CD4-positive, alpha-beta T cell treated with Interferon gamma for 1 hour (primary cell): ENCODE measurements at regions not wholly inside any gene's neighbourhood (a gene's known extent, or its start where the extent isn't known, plus 50 kb on each side); places are given as distances from the start of the nearest gene placed in this dataset.
"Not testable (repeated sequence)": the region's sequence is repeated elsewhere in the genome, so short reads cannot be mapped to it uniquely, and the experiment has no call there.

Source experiments
- DNase-seq: peaks from one replicate; pipeline ENCODE4 v3.0.0-alpha.2; 2020

DNA sequence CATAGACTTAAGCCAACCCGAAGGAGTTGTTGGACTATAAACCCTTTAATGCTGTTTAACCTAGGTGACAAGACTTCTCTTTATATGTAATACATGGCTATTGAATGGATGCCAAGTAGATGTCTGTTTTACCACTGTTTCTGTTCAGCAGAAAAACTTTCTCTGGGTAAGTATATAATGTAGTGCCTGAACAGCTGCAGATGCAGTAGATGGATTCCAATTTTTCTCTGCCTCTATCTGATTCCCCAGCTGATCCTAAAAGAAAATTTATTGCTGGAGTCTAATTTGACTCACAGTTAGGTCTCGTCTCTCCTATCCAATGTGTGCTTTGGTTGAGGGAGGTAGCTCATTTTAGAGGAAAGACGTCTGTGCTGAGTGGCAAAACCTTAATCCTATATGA lies 256.5 kb upstream of the CBLB start:
- DNase-seq, result no peak

DNA sequence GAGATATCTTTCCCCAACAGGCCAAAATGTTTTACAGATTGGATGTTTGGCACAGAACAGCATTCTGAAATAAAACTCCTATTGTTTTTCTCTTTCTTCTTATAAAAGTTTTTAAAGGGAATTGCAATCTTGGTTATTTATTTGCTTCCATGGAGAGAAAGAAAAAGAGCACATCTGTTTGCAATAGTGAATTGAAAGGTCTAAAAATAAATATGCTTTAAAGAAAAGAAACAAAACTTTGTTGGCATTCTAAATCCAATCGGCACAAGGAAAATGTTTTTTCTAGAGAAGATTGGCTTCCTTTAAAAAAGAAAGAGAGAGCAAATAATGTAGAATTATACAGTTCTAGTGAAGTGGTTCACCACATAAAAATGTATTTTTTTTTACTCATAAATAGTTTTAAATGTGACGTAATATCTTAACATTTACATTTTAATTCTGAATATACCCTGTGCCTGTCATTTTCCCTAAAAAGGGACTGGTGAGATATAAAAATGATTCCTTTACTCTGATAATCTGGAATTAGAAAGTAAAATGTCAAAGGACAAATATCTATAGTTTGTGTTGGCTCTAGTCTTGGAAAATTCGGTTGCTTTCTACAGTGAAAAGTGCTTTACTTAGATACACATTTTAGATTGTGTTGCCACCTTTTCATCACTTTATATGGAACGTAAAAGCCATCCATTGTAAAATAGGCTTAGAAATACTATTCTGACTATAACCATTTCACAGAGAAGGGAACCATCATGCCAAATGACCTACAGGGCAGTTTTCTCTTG lies 257.4 kb upstream of the CBLB start:
- no peak for DNase-seq

DNA sequence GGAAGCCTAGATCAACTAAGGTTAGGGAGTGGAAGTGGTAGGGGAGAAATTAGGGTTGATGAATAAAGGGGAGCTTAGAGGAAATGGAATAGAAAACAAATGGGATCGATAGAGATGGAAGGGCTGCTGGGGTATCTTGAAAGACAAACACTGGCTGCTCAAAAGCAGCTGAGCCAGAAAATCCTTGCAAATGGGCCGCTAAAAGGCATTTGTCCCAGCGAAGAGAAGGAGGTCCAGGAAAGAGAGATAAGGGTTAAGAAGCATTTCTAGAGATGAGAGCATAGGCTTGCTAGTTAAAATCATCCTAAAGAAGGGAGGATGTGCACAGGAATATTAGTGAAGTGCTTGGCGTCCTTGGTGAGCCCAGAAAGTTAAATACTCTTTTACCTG lies 258.0 kb upstream of the CBLB start:
- no peak for DNase-seq

DNA sequence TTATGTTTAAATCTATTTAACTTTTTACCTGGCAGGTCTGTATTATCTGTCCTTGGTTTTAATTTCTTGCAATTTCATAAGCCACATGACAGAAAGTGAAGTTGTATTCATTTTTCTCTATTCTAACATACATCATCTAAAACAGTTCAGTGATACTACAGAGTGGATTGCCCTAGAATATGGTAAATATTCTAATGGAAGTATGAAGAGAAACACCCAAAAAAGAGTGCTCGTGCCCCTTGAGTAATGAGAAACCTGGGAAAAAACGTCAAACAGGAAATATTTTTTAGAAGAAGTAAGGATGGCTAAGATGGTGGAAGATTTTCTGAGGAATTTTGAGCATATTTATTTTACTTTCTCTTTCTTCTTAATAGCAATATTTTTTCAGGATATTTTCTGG lies 261.1 kb upstream of the CBLB start:
- no peak for DNase-seq

DNA sequence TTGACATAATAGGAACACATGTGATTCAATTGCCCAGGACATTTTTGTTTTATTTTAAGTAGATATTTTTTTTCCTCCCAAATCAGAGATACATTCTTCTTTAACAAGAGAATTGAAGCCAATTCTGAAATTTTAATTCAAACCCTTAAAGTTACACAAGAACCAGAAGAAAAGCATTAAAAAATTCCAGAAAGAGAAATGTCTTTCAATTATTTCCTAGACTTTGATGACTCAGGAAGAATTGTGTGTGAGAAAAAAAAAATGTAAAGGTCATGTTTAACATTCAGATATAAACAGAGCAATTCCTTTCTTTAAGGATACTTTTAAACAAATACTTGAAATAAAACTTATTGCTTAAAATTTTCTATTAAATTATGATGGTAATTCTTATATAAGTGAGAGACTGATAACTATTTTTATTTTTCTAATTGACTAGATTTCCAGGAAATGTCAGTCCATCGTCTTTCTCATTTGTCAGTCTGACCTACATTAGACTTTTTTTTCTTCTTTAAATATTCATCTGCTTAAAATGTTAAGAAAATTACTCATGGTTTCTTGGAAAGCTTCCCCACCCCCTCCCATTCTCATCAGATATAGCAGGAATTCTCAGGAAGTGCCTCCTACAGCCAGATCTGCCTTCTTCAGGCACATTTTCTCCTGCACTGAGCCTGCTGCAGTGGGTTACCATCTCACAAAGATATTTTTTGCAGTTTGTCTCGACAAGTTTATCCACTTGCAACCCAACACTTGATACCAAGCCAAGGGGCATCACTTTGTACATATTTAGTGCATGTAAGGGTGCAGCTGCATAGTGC lies 261.8 kb upstream of the CBLB start:
- no peak for DNase-seq

DNA sequence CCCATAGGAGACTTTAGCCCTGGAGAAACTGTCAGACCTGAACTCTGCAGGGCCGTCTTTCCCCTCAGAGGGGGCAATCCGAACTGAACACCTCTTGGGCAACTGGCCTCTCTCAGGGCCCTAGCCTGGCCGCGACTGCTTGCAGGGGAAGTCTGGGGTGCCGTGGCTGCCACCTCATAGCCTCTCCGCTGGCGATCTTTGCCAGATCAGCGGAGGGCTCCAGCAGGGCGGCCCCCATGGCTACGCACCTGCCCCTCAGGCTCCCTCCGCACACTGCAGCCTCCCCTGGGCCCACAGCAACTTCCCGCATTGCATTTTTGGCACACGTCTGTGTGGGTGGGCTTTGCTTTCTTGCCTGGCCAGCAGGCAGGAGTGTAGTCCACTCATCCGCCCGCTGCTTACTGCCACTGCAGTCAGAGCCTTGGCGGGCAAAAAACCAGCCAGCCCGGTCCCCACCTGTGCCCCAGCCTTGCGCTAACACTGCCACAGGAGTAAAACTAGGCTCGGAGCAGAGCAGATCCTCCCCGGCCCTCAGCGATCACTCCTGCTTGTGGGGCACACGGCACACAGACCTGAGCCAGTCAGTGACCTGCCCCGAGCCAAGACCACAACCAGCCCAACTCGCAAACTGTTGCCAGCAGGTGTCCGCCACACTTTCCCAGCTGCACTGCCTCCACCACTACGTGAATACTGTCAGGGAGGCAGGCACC lies 266.8 kb upstream of the CBLB start:
- no peak for DNase-seq

DNA sequence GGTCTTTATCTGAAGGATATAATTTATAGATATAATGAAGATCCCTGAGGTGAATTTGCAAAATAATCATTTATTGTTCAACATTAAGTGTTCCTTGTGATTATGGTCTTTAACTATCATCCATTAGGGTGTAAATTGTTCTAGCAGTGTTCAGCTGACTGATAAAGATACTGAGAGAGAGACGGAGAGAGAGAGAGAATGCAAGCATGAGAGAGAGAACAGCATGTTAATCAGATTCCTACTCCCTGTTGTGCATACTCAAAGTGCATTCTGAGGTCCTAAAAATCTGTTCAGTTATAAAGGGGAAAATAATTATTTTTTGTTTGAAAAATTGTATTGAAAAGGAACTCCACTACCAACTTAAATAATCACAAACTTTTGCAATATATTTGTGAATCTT lies 271.0 kb upstream of the CBLB start:
- DNase-seq, result no peak

DNA sequence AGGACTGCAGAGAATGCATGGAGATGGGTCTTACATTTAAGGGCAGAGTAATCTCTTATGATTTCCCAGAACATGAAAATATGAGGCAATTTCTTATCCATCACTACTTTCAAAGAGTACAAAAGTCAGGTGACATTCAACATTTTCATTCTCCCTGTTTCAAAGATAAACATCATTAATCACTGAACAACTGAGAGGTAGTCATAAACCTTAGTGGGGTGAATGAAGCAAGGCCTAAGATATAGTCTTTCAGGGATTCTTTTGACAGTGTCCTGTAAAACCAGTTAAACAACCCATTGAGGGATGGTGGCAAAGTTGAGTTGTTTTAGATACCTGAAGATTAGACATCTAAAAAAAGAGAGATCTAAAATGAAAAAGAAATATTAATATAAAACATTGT lies 271.6 kb upstream of the CBLB start:
- DNase-seq, result no peak

DNA sequence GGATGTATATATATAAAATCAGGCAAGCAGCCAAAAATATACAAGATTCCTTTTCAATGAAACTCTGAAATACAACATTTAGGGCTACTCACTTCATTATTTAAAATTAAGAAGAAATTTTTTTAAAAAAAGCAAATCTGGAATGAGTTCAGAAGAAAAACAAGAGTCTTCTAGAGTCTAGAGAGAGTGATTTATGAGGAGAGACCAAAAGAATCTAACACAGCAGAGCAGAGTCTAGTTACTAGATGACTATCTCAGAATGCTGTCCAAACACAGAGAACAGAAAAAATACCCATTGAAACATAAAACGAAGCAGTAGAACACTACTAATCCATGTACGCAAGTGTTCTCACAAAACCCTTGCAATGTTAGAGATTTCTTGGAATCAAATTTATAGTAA lies 275.2 kb upstream of the CBLB start:
- no peak for DNase-seq

DNA sequence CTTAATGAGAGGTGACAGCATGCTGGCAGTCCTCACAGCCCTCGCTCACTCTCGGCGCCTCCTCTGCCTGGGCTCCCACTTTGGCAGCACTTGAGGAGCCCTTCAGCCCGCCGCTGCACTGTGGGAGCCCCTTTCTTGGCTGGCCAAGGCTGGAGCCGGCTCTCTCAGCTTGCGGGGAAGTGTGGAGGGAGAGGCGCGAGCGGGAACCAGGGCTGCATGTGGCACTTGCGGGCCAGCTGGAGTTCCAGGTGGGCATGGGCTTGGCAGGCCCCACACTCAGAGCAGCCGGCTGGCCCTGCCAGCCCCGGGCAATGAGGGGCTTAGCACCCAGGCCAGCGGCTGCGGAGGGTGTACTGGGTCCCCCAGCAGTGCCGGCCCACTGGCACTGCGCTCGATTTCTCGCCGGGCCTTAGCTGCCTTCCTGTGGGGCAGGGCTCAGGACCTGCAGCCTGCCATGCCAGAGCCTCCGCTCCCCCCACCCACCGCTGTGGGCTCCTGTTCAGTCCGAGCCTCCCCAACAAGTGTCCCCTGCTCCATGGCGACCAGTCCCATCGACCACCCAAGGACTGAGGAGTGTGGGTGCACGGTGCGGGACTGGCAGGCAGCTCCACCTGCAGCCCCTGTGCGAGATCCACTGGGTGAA lies 279.7 kb upstream of the CBLB start:
- DNase-seq, result not testable (repeated sequence)

DNA sequence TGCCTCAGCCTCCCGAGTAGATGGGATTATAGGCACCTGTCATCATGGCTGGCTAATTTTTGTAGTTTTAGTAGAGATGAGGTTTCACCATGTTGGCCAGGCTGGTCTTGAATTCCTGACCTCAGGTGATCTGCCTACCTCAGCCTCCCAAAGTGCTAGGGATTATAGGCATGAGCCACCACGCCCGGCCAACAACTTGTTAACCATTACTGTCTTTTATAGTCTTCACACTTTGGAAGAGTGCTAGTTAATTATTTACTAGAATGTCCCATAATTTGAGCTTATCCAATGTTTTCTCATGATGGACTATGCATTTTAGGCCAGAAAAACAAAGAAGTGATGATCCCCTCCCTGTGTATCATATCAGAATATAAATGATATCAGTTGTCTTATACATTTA lies 288.6 kb upstream of the CBLB start:
- no peak for DNase-seq

DNA sequence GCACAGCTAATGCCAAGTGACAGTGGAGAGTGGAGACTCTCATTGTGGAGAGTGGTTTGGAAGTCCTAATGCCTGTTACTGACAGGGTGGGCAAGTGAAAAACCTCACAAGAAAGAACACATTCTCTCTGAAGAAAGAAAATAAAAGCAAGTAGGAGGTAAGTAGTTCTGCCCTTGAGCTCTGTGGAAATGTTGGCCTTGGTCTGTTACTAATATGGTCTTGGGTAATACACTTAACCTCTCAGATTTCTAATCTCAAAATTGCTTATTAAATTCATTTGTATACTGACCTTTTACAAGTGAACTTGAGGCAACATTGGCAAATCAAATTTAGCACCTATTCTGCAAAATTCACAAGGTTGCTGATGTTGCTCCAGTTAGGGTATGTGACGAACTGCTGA lies 291.6 kb upstream of the CBLB start:
- DNase-seq, result no peak

DNA sequence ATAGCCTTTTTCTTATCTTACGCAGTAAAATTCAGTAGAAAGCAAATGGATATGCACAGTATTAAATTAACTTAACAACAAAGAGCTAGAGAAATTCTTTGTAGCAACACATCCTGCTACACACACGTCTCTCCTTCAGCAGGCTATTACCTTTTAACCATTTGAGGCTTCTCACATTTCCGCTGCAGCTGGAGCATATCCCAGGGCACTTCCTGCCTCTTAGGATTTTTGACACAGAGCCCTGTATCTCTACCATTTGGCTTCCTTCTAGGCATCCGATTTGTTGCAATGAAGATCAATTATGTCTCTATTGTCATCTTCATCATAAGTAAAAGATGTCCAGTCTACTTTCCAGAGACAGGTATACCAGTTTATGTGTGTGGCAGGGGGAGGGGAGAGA lies 292.4 kb upstream of the CBLB start:
- no peak for DNase-seq

DNA sequence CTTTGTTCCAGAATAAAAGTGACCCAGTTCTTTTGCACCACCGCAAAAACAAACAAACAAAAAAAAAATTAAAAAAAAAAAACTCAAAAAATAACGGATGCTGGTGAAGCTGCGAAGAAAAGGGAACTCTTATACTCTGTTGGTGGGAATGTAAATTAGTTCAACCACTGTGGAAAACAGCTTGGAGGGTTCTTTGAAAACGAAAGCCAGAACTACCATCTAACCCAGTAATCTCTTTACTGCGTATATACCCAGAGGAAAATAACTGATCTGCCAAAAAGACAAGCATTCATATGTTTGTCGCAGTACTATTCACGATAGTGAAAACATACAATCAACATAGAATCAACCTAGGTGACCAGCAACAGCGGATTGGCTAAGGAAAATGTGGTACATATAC lies 298.9 kb upstream of the CBLB start:
- DNase-seq, result no peak

DNA sequence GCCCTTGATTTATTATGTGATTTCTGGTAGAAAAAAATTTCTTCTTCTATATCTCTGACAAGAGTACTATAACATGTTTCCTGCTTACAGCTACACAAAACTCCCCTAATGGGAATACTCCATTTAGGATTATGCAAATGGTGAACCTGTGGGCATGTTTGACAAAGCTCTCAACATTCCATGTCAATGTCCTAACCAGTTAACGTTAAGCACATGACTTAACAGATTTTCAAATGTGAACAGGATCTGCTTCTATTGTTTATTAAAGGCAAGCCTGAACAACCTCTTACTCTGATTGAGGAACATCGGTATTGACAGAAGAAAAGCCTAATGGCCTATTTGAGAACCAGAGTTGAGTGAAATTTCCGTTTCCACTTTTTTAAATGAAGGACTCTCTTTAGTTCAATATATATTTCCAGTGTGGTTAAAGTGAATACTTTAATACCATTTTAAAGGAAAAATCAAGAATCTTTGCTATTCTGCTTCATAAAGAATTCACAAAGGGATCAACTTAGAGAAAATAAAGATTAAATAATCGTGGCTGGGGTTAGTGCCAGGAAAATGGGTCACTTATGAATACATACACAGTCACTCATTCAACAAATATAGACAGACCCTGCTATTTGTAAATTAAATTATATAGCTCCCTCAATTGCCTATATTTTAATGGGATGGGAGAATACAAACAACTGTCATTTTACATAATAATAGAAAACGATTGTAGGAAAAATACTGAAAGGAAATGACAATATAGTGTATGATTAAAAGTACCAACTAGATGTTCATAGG lies 300.3 kb upstream of the CBLB start:
- DNase-seq, result no peak

DNA sequence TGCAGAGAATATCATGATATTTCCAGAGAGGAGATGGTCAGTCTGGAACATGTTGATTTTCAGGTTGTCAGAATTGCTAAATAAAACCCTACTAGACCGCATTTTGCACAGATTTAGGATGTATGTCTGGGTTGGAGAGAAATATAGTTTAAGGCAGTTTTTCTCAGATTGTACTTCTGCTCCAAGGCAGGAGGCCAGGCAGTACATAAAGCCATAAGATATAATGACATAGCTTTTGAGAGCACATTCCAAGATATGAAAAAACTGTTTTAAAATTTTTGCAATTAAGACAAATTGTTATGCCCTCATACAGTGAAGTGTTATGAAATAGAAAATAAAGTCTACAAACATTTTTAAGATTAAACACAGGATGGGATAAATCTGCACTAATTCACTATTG lies 301.8 kb upstream of the CBLB start:
- no peak for DNase-seq

DNA sequence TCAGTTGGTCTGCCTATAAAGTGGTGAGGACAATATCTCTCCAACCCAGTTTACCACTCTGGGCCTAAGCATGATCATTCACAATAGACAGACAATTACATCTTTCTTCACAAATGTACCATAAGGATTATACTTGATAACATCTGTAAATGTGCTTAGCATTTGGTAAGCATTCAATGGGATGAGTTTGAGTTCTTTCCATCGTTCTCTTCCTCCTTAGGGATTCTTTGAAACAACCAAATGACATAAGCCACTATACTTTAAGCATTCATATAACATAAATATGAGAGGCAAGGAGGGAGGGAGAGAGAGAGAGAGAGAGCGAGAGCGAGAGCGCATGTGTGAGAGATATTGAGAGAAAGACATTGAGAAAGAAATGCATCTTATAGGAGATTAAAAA lies 303.3 kb upstream of the CBLB start:
- DNase-seq, result no peak

DNA sequence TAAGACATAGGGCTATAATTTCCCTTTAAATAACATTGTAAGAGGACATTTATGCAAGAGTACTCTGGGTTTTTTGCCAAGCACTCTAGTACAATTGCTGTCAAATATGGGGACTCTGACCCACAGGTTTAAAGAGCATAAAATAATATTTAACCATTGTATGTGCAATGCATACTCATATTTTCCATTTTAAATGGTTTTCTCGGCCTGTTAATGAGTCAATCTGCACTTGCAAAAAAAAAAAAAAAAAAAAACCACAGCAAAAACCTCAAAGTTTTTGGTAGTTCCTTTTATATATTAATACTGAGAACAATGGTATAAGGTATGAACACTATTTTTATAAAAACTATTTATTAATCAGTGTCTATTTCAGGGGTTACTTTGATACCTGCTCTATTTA lies 304.0 kb upstream of the CBLB start:
- no peak for DNase-seq

DNA sequence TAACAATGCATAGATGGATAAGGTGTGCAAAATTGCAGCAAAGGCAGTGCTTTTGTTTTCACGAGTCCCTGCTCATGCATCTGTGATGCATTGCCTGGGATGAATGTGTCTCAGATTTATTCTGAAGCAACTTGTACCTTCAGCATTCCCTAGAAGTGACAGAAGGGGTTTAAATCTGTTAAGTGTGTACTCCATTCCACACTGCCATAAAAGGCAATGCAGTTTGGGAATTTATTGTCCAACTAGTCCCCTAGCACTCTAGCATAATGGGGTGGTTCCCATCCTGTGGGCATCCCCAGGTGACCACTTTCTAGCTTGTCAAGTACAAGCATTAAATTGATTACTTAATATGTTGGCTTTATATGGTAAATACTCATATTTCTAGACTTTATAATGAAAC lies 306.5 kb upstream of the CBLB start:
- no peak for DNase-seq

DNA sequence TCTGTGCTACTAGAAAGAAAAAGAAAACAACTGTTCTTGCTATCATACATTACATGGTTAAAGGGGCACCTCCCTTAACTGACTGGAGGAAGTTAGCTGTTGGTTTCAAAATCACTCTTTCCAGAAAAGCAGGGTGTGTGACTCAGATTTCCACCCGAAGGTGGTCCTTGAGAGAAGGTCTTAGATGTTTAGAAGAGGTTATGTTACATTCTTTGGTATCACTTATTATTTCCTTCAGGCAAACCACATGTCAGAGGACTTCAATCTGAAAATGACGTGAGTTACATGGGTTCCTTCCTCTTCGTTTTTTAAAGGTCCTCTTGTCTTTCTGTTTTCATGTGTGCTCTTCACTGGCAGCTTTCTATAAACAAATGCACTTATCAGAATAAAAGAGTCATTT lies 307.9 kb upstream of the CBLB start:
- peak; percentile 29 for DNase-seq

DNA sequence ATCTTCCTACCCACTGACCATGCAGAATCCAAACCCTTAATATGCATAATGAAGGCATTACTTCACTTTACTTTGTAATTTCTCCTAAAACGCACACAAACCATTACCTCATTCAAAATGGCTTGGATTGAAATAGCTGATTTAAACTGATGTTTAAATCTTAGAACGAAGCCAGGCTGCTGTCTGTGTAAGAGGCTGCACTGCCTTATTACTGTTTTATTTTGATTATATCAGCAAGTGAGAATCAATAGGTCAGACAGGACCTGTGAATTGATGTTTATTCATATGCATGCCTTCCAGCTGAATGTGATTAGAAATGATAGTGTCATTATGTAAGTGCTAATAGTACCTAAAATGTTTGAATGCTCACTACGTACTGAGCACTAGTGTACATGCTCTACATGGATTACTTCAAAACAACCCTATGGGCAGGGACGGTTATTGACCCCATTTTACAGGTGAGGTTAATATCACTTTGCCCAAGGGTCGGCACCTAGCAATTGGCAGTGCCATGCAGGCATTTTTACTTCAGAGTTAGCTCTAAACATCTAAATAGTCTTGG lies 314.2 kb upstream of the CBLB start:
- DNase-seq, result no peak

DNA sequence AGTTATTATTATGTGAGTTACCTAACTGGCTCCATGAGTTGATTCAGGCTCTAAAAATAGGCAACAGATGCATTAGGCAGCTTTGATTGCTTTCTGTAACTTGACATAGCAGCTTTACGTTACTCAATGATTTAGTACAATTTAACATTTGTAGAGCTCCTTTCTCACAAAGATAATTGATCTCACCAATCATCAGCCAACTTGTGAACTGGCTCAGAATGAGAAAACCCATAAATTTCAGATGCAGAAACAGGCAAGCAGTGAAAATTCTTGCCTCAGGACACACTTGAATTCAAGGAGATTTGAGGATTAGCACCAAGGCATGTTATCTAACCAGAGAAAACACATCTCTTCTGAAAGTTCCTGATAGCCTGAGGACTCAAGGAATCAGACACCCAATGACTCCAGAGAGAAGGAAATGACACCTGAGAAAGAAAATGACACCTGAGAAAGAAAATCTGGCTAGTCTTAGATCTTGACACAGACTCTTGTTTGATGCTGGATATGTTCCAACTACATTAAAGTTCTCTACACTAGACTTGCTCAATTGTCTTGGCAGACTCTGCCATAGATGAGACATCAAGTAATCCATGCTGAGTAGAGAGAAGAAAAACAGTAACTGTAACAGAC lies 315.1 kb upstream of the CBLB start:
- no peak for DNase-seq
